NCI-H446 treated with DMSO at 0.1 percent for 48 hours (cell line): ENCODE measurements at regions not wholly inside any gene's neighbourhood (a gene's known extent, or its start where the extent isn't known, plus 50 kb on each side); places are given as distances from the start of the nearest gene placed in this dataset.

Source experiments
- DNase-seq: peaks from one replicate; lab custom pipeline; 2025; lab: John Stamatoyannopoulos, UW

- DNase-seq = no peak
Observed at GRCh38 chr2:121969166-121969565, 213.7 kb downstream of the TSN start.

GRCh38 chr2:121969766-121970639 lies 214.6 kb downstream of the TSN start:
- DNase-seq = no peak

GRCh38 chr2:121972203-121972602 lies 216.8 kb downstream of the TSN start:
- DNase-seq = no peak

GRCh38 chr2:121974897-121975661 lies 219.6 kb downstream of the TSN start:
- peak; percentile 67 for DNase-seq

GRCh38 chr2:121976926-121977325 lies 221.5 kb downstream of the TSN start:
- no peak for DNase-seq

GRCh38 chr2:121977326-121977725 lies 221.9 kb downstream of the TSN start:
- DNase-seq = no peak

- no peak for DNase-seq
Observed at GRCh38 chr2:121992700-121993099, 237.2 kb downstream of the TSN start.

GRCh38 chr2:121993682-121994081 lies 238.2 kb downstream of the TSN start:
- DNase-seq = no peak

- DNase-seq = no peak
Observed at GRCh38 chr2:121994238-121995206, 239.1 kb downstream of the TSN start.

GRCh38 chr2:121998751-121999150 lies 243.3 kb downstream of the TSN start:
- DNase-seq = no peak

GRCh38 chr2:121999264-121999663 lies 243.8 kb downstream of the TSN start:
- no peak for DNase-seq

GRCh38 chr2:122000556-122001340 lies 245.3 kb downstream of the TSN start:
- DNase-seq = no peak

GRCh38 chr2:122001441-122001874 lies 246.0 kb downstream of the TSN start:
- no peak for DNase-seq

GRCh38 chr2:122003196-122003940 lies 247.9 kb downstream of the TSN start:
- no peak for DNase-seq

GRCh38 chr2:122007126-122007525 lies 251.7 kb downstream of the TSN start:
- no peak for DNase-seq

GRCh38 chr2:122007577-122007976 lies 252.1 kb downstream of the TSN start:
- no peak for DNase-seq

GRCh38 chr2:122009561-122009960 lies 254.1 kb downstream of the TSN start:
- no peak for DNase-seq

- DNase-seq = no peak
Observed at GRCh38 chr2:122011493-122012270, 256.2 kb downstream of the TSN start.

- no peak for DNase-seq
Observed at GRCh38 chr2:122018736-122019135, 263.3 kb downstream of the TSN start.

GRCh38 chr2:122019724-122020123 lies 264.3 kb downstream of the TSN start:
- peak; percentile 25 for DNase-seq
